ENCODE measurements at regions not wholly inside any gene's neighbourhood (a gene's known extent, or its start where the extent isn't known, plus 50 kb on each side); places are given as distances from the start of the nearest gene placed in this dataset.

DNA sequence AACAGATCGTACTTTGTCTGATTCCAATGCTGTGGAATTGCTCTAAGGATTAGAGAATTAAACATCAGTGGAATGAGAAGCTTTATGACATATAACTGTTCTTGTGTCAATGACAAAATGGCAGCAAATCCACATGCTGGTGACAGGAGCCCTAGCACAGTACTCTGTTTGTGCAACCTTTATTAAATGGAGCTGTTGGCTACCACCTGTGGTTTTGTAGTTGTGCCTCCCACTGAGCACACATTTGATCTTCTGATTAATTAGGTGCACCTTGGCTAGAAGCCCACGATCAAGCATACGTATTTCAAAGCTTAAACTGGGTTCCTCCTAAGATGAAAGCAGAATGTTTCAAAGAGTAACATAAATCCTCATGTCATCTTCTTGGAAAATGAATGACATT, 394.0 kb upstream of the IGFBP7 start:
- TF ChIP-seq, protein P1, sequence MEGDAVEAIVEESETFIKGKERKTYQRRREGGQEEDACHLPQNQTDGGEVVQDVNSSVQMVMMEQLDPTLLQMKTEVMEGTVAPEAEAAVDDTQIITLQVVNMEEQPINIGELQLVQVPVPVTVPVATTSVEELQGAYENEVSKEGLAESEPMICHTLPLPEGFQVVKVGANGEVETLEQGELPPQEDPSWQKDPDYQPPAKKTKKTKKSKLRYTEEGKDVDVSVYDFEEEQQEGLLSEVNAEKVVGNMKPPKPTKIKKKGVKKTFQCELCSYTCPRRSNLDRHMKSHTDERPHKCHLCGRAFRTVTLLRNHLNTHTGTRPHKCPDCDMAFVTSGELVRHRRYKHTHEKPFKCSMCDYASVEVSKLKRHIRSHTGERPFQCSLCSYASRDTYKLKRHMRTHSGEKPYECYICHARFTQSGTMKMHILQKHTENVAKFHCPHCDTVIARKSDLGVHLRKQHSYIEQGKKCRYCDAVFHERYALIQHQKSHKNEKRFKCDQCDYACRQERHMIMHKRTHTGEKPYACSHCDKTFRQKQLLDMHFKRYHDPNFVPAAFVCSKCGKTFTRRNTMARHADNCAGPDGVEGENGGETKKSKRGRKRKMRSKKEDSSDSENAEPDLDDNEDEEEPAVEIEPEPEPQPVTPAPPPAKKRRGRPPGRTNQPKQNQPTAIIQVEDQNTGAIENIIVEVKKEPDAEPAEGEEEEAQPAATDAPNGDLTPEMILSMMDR (IDR thresholded peaks at IDR 0.05) = no peak
- no peak for TF ChIP-seq POLR2A (IDR thresholded peaks at IDR 0.05)
